ENCODE measurements at regions not wholly inside any gene's neighbourhood (a gene's known extent, or its start where the extent isn't known, plus 50 kb on each side); places are given as distances from the start of the nearest gene placed in this dataset.

DNA sequence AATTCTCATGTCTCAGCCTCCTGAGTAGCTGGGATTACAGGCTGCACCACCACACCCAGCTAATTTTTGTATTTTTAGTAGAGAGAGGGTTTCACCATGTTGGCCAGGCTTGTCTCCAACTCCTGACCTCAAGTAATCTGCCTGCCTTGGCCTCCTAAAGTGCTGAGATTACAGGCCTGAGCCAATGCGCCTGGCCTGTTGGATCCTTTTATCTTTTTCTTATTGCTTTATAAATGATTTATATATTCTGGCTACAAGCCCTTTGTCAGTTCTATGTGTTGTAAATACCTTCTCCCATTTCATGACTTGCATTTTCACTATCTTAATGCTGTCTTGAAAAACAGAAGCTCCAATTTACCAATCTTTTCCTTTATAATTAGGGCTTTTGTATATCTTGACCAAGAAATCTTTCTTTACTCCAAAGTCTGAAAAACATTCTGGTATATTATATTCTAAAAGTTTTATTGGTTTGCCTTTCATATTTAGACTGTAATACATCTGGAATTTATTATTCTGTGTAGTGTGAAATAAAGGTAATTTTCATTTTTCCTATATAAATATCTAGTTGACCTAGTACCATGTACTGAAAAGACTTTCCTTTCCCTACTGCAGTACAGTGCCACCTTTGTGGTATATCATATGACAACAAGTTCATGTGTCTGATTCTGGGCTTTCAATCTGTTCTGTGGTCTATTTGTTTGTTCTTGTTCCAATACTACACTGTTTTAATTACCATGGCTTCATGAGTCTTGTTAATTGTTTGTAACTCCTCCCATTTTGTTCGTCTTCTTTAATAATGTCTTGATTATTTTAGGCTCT lies 52.9 kb upstream of the RNU6-1 start:
- Mint-ChIP-seq H3K9me3 (peaks cover 0 to 2% of the 10 kb centered on the region in 2 donors), H3K27ac (no peak overlapping the region), H3K4me1 (no peaks in the 10 kb centered on the region), H3K4me3 (no peak overlapping the region), H3K36me3 (no peaks in the 10 kb centered on the region), H3K27me3 (ENCODE audit: low read depth in 2 of 2) (peaks cover 16 to 26% of the 10 kb centered on the region in 2 donors)
- Histone ChIP-seq H3K4me3 (ENCODE audit: low read length) (no peak overlapping the region), H3K9me3 (ENCODE audit: control insufficient read depth, insufficient read depth, low read length) (no peaks in the 10 kb centered on the region), H3K36me3 (ENCODE audit: control insufficient read depth, insufficient read depth, low read length) (no peaks in the 10 kb centered on the region), H3K27me3 (ENCODE audit: control insufficient read depth, insufficient read depth, low read length) (no peaks in the 10 kb centered on the region), H3K4me1 (ENCODE audit: control insufficient read depth, insufficient read depth, low read length) (no peaks in the 10 kb centered on the region), H3K27ac (ENCODE audit: low read length) (no peak overlapping the region)
- 80% methylated on average over 1 of the region's 2 CpGs for WGBS (ENCODE audit: insufficient coverage)
- no peak for ATAC-seq
- intact Hi-C loops (cut with micrococcal nuclease), result no loop called here
- TF ChIP-seq, protein P1, sequence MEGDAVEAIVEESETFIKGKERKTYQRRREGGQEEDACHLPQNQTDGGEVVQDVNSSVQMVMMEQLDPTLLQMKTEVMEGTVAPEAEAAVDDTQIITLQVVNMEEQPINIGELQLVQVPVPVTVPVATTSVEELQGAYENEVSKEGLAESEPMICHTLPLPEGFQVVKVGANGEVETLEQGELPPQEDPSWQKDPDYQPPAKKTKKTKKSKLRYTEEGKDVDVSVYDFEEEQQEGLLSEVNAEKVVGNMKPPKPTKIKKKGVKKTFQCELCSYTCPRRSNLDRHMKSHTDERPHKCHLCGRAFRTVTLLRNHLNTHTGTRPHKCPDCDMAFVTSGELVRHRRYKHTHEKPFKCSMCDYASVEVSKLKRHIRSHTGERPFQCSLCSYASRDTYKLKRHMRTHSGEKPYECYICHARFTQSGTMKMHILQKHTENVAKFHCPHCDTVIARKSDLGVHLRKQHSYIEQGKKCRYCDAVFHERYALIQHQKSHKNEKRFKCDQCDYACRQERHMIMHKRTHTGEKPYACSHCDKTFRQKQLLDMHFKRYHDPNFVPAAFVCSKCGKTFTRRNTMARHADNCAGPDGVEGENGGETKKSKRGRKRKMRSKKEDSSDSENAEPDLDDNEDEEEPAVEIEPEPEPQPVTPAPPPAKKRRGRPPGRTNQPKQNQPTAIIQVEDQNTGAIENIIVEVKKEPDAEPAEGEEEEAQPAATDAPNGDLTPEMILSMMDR (IDR thresholded peaks at IDR 0.05), result no peak
- no peak for DNase-seq

DNA sequence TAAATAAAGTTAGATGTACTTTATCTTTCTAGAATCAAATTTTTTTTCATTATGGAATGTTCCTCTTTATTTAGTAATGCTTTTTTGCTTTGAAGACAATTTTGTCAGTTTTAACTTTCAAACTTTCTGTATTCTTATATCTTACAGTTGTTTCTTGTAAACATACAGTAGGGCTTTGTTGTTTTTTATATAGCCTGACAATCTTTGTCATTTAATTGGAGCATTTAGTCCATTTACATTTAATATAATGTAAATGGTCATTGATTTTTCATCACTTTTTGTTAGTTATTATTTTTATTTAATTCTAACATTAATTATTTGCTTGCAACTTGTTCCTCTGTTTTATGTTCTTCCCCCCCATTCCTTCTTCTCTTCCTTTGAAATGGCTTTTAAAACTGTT lies 55.4 kb upstream of the RNU6-1 start:
- no peak overlapping the region for H3K4me3 ChIP-seq (ENCODE audit: low read length)
- peaks cover 6 to 9% of the 10 kb centered on the region in 2 donors for H3K27me3 Mint-ChIP-seq (ENCODE audit: low read depth in 2 of 2)
- TF ChIP-seq, protein P1 (IDR thresholded peaks at IDR 0.05), result no peak
- intact Hi-C loops (cut with micrococcal nuclease), result no loop called here
- no peak overlapping the region for H3K27ac Mint-ChIP-seq
- no peak overlapping the region for H3K4me3 Mint-ChIP-seq
- H3K27me3 ChIP-seq (ENCODE audit: control insufficient read depth, insufficient read depth, low read length), result no peaks in the 10 kb centered on the region
- DNase-seq (no peak), ATAC-seq (no peak)
- no peaks in the 10 kb centered on the region for H3K4me1 Mint-ChIP-seq
- H3K9me3 ChIP-seq (ENCODE audit: control insufficient read depth, insufficient read depth, low read length), result no peaks in the 10 kb centered on the region
- H3K36me3 Mint-ChIP-seq, result no peaks in the 10 kb centered on the region
- H3K9me3 Mint-ChIP-seq, result peaks cover 0 to 2% of the 10 kb centered on the region in 2 donors
- H3K4me1 ChIP-seq (ENCODE audit: control insufficient read depth, insufficient read depth, low read length), result no peaks in the 10 kb centered on the region
- H3K27ac ChIP-seq (ENCODE audit: low read length), result no peak overlapping the region
- H3K36me3 ChIP-seq (ENCODE audit: control insufficient read depth, insufficient read depth, low read length), result no peaks in the 10 kb centered on the region

- Mint-ChIP-seq H3K4me1 (no peaks in the 10 kb centered on the region), H3K9me3 (peaks cover 0 to 2% of the 10 kb centered on the region in 2 donors), H3K4me3 (no peak overlapping the region), H3K27me3 (ENCODE audit: low read depth in 2 of 2) (no peaks in the 10 kb centered on the region), H3K27ac (no peak overlapping the region), H3K36me3 (no peaks in the 10 kb centered on the region)
- TF ChIP-seq, protein P1 (IDR thresholded peaks at IDR 0.05), result no peak
- H3K9me3 ChIP-seq (ENCODE audit: control insufficient read depth, insufficient read depth, low read length), result no peaks in the 10 kb centered on the region
- no peak overlapping the region for H3K27ac ChIP-seq (ENCODE audit: low read length)
- H3K4me1 ChIP-seq (ENCODE audit: control insufficient read depth, insufficient read depth, low read length), result no peaks in the 10 kb centered on the region
- WGBS (ENCODE audit: insufficient coverage), result 75% methylated on average over 1 of the region's 3 CpGs
- ATAC-seq (no peak), DNase-seq (no peak)
- intact Hi-C loops (cut with micrococcal nuclease), result no loop called here
- no peaks in the 10 kb centered on the region for H3K27me3 ChIP-seq (ENCODE audit: control insufficient read depth, insufficient read depth, low read length)
- H3K36me3 ChIP-seq (ENCODE audit: control insufficient read depth, insufficient read depth, low read length), result no peaks in the 10 kb centered on the region
- H3K4me3 ChIP-seq (ENCODE audit: low read length), result no peak overlapping the region
Measured at GRCh38 chr15:67897646-67898339, 57.9 kb upstream of the RNU6-1 start.
